NCI-H446 (cell line): ENCODE measurements at regions not wholly inside any gene's neighbourhood (a gene's known extent, or its start where the extent isn't known, plus 50 kb on each side); places are given as distances from the start of the nearest gene placed in this dataset.
A peak's percentile ranks its signal among the peaks of the same experiment; 100 is the strongest.

Source experiments
- DNase-seq, 2 experiments: peaks; one replicate each; lab custom pipeline; 2025; lab: John Stamatoyannopoulos, UW

GRCh38 chr4:120525106-120525505 is 397.4 kb downstream of the PRDM5 start:
- DNase-seq, result no peak

- DNase-seq, result no peak
Observed at GRCh38 chr4:120524237-120524636, 398.3 kb downstream of the PRDM5 start.

DNA sequence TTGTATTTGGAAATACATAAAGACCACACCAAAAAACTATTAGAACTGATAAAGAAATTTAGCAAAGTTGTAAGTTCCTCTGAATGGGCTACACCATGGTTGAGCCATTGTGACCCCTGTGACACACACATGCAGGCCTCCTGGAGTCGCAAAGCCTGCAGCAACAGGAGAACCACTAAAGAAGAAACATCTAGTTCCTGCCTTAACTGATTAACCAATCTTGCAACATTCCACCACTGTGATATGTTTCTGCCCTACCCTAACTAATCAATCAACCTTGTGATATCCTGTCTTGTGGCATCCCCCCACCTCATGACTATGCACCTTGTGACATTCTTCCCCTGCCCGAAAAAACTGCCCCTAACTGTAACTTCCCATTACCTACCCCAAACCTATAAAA is 401.8 kb downstream of the PRDM5 start:
- DNase-seq, result no peak

DNA sequence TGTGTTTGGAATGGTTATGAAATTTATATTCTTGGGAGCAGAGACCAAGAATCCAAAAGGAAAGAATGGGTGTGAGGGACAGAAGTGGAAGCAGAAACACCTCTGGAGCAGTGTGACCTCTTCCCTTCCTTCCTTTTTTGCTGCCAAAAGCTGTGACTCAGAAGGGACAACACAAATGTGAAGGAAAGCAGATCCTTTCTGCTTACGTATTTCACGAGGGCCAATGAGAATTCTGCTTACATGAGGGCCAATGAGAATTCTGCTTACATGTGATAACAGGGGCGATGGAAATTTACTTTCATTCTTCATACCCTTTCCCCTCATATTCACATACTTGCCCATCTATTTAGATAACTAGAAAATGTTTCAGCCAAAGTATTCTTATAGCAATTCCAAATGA is 404.6 kb downstream of the PRDM5 start:
- DNase-seq, result no peak

GRCh38 chr4:120509719-120510118 is 412.8 kb downstream of the PRDM5 start:
- no peak for DNase-seq

- DNase-seq, result no peak
Observed at GRCh38 chr4:120509222-120509621, 413.3 kb downstream of the PRDM5 start.

GRCh38 chr4:120508036-120508435 is 414.5 kb downstream of the PRDM5 start:
- no peak for DNase-seq

DNA sequence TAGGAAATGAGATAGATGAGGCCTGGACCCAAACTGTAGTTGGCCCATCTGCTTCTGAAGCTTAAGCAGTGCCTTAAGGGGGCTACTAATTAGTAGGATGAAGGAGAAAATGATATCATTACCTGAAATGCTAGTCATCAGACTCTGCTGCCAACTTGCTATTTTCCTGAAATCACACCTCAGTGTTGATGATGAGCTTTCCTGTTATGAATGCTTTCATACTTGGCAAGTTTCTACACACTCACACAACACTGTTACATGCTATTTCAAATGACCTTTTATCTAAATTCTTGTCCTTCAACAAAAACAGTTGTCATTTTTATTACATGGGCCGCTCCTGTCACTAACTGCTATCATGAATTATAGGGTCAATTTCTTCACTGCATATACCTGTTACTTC is 416.0 kb downstream of the PRDM5 start:
- no peak for DNase-seq

GRCh38 chr4:120498678-120499077 is 423.8 kb downstream of the PRDM5 start:
- DNase-seq, result no peak

DNA sequence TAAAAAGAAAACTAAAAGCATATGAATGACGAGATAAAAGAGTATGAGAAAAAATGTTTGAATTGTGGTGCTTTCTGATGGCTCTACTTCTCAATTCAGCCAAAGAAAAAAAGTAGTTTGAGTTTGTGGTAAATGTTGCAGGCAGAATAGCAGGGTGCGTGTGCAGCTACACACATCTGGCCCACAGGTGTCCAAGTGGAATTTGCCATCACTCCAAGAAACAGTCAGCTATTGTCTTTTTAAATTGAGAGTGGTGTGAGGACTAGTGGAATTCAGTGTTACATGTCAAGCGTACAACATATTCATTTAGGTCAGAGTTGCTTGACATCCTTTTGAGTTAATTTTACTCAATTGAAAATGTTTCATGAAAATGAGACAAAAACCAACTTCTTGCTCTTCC is 424.8 kb upstream of the MAD2L1 start:
- DNase-seq, result no peak

DNA sequence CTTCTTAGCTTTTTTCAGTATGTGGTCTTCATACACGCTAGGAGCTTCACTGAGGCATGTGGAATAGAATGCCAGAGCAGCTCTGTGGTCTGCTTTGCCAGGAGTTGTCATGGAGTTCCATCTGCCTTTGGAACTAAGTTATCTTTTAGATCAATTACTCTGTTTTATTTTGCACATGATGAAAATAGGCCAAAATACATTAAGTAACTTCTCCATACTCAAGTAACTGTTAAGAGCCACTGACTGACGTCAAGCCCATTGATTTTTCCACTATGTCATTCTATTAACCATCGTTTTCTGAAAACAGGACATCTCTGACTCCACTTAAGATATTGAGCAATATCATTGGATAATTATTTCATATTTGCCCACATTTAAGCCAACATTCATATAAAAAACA is 415.1 kb upstream of the MAD2L1 start:
- DNase-seq, result no peak

DNA sequence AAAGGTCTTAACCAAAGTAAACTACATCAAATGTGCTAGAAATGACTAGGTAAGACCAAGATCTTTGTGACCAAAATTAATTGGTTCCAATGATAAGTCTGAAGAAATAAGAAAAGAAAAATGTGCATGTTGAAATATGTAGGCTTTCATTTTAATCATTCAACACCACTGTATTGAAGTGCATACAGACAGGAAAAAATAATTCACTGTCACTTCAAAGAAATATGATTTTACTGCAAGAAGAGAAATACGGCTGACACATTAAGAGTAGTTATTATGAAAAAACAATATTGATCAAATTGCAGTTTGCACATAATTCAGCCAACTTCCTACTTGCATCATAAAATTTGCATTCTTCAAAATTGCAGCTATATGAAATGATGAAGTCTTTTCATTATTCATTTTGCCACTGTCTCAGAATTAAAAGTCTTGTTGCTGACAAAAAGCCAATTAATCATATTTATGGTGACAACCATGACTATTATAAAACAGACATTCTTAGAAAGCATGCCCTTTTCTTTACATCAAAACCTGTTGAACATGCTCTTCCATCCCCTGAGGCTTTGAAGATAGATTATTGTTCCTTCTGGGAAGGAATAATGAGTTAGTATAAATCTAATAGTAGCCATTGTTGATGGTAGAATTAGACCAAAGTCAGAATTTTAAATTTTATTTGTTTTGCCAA is 405.9 kb upstream of the MAD2L1 start:
- no peak for DNase-seq

- DNase-seq, result no peak
Observed at GRCh38 chr4:120466429-120466828, 399.8 kb upstream of the MAD2L1 start.

DNA sequence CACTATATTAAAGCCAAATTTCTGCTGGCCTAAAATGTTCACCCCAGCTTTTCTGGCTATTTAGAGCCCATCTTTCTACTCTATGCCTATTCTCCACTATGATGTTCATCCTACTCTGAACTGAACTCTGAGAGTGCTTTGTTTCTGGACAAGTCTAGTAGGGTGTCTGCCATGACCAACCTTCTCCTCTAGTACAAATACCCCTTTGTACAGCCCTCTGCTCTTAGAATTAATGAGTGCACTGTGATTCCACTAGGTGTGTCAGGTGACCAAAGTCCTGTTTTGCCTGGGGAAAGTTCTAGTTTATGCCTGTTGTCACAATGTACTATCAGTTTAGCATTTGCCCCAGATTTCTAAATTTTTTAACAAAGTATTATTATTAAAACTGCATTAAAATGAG is 388.1 kb upstream of the MAD2L1 start:
- no peak for DNase-seq

- peak in 1 of 2 experiments; percentile 61 for DNase-seq
Observed at GRCh38 chr4:120452536-120452935, 385.9 kb upstream of the MAD2L1 start.

DNA sequence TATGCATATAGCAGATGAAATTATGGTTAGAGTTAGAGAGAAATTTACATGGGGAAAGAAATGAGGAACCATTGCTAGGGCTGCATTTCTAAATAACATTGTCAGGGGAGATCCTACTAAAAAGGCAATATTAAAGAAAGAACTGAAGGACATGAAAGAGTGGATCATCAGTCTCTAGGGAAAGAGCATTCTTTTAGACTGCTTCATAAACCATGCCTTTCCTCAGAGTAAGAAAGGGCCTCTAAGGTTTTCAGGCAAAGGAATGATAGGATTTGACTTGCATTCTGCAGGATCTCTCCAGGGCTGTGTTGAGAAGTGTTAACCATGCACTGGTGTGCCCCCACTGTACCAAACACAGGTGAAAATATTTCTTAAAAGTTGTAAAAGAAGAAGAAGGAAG is 385.4 kb upstream of the MAD2L1 start:
- DNase-seq, result no peak

GRCh38 chr4:120447774-120448173 is 381.1 kb upstream of the MAD2L1 start:
- peak in 1 of 2 experiments; percentile 22 for DNase-seq

- no peak for DNase-seq
Observed at GRCh38 chr4:120446051-120446567, 379.5 kb upstream of the MAD2L1 start.

DNA sequence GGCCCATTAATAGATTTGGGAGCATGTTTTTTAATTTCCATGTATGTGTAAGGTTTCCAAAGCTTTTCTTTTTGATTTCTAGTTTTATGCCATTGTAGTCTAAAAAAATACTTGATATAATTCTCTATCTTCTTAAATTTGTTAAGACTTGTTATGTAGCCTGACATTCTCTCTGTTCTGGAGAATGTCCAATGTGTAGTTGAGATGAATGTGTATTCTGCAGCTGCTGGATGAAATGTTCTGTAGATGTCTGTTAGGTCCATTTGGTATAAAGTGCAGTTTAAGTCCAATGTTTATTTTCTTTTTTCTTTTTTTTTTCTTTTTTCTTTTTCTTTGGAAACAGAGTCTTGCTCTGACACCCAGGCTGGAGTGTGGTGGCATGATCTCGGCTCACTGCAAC is 378.5 kb upstream of the MAD2L1 start:
- DNase-seq, result no peak

GRCh38 chr4:120443116-120443515 is 376.5 kb upstream of the MAD2L1 start:
- peak in 1 of 2 experiments; percentile 26 for DNase-seq

- no peak for DNase-seq
Observed at GRCh38 chr4:120440730-120441129, 374.1 kb upstream of the MAD2L1 start.

GRCh38 chr4:120435179-120435578 is 368.5 kb upstream of the MAD2L1 start:
- no peak for DNase-seq

DNA sequence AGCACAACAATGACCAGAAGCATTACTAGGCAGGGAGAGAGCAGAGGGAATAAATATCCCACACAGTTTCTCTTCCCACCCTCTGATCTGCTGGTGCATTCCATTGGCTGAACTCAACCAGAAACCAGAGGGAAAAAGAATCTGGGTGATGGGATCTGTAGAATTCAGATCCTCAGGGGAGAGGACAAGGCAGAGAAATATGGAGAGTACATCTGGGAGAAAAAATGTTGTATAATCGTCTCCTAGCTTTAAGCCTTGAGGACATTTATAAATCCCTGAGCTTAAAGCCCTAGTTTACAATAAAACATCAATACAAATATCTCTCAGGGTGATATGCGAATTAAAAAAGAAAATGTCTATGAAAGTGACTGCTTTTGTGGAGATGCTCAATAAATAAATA is 368.1 kb upstream of the MAD2L1 start:
- no peak for DNase-seq

GRCh38 chr4:120432301-120432860 is 365.7 kb upstream of the MAD2L1 start:
- no peak for DNase-seq
